Liver (tissue), 3 donors: ENCODE measurements at regions not wholly inside any gene's neighbourhood (a gene's known extent, or its start where the extent isn't known, plus 50 kb on each side); places are given as distances from the start of the nearest gene placed in this dataset.

Source experiments
- EGR1 ChIP-seq, 2 donors: IDR thresholded peaks; 2 replicates each; pipeline ENCODE4 v1.6.1; 2016 to 2018; ENCODE audit warnings: antibody characterized with exemption in 2 of 2, low read depth in 2 of 2
- FOXA1 ChIP-seq: IDR thresholded peaks from 2 replicates; pipeline ENCODE4 v1.6.1; 2016; ENCODE audit warnings: antibody characterized with exemption
- TF ChIP-seq, protein P1 (sequence below): fragments of 150-350 bp; IDR thresholded peaks from 2 replicates; pipeline ENCODE4 v1.5.1; 2017; ENCODE audit warnings: improper control_type of control experiment, low read depth, low read length; ENCODE audit not compliant: missing input control
- TF ChIP-seq, protein P2 (sequence below): IDR thresholded peaks from 2 replicates; pipeline ENCODE4 v1.6.1; 2016; ENCODE audit warnings: antibody characterized with exemption
- donor health status: healthy.
- donor health status: healthy.

DNA sequence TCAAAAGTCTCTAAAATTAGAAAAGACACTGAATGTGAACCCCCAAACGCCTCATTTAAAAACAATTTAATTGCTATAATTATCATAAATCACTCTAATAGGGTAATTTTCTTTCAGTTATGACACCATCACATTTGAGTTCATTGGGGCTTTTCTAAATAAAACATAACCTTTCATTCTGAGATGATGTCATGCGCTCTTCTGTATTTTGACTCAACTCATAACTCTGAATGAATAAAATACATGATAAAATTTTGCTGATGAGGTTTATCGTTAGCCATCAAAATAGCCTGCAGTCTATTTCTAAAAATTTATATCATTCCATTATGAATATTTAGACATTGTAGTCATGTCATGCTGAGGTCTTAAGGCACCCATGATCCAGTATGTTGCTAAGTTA, 1099.7 kb downstream of the SUCLG1 start:
- no peak for TF ChIP-seq EGR1 (IDR thresholded peaks at IDR 0.05; ENCODE audit: low read depth in 2 of 2)
- TF ChIP-seq FOXA1, result no peak
- TF ChIP-seq, protein P1, sequence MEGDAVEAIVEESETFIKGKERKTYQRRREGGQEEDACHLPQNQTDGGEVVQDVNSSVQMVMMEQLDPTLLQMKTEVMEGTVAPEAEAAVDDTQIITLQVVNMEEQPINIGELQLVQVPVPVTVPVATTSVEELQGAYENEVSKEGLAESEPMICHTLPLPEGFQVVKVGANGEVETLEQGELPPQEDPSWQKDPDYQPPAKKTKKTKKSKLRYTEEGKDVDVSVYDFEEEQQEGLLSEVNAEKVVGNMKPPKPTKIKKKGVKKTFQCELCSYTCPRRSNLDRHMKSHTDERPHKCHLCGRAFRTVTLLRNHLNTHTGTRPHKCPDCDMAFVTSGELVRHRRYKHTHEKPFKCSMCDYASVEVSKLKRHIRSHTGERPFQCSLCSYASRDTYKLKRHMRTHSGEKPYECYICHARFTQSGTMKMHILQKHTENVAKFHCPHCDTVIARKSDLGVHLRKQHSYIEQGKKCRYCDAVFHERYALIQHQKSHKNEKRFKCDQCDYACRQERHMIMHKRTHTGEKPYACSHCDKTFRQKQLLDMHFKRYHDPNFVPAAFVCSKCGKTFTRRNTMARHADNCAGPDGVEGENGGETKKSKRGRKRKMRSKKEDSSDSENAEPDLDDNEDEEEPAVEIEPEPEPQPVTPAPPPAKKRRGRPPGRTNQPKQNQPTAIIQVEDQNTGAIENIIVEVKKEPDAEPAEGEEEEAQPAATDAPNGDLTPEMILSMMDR, result no peak
- TF ChIP-seq, protein P2, sequence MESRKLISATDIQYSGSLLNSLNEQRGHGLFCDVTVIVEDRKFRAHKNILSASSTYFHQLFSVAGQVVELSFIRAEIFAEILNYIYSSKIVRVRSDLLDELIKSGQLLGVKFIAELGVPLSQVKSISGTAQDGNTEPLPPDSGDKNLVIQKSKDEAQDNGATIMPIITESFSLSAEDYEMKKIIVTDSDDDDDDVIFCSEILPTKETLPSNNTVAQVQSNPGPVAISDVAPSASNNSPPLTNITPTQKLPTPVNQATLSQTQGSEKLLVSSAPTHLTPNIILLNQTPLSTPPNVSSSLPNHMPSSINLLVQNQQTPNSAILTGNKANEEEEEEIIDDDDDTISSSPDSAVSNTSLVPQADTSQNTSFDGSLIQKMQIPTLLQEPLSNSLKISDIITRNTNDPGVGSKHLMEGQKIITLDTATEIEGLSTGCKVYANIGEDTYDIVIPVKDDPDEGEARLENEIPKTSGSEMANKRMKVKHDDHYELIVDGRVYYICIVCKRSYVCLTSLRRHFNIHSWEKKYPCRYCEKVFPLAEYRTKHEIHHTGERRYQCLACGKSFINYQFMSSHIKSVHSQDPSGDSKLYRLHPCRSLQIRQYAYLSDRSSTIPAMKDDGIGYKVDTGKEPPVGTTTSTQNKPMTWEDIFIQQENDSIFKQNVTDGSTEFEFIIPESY, result no peak
